ENCODE measurements at regions not wholly inside any gene's neighbourhood (a gene's known extent, or its start where the extent isn't known, plus 50 kb on each side); places are given as distances from the start of the nearest gene placed in this dataset.
A peak's percentile ranks its signal among the peaks of the same experiment; 100 is the strongest.

GRCh38 chr4:24419181-24420034 is 164.9 kb downstream of the DHX15 start:
- peak; percentile 60 to 65 (median 61) for DNase-seq (ENCODE audit: low read depth in 4 of 4, low spot score in 3 of 4)

DNA sequence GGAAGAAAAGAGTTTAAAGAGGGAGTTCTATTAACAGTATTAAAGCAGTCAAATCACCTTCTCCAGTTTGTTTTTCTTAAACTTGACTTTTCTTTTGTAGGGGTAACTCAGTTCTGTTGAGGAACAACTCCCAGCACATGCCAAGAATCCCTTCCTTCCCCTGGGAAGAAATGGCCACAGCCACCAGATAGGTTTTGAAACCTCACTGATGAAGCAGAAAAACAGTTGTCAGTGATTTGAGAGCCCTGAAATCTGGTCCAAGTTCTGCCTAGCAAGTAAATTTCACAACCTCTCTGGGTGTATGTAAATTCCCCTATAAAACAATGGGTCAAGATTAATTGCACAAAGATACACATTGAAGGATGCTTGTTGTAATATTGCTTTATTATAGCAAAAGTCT is 167.1 kb downstream of the DHX15 start:
- DNase-seq (ENCODE audit: low read depth in 4 of 4, low spot score in 3 of 4) = no peak

DNA sequence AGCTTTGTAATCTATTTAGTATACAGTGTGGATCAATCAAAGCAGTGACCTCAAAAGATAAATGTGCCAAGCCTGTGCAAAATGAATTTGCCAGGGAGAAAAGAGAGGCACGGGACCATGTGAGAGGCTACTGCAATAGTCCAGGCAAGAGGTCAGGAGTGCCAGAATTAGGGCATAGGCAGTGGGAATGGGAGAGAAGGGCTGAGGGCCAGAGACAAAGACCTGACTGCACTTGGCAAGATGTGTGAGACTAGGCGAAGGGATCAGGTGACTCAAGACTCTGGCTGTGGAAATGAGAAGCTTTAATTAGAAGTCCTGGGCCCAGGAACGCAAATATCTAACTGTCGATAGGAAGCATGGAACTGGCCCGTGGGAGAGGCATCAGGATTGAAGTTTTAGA is 168.1 kb downstream of the DHX15 start:
- no peak for DNase-seq (ENCODE audit: low read depth in 4 of 4, low spot score in 3 of 4)

DNA sequence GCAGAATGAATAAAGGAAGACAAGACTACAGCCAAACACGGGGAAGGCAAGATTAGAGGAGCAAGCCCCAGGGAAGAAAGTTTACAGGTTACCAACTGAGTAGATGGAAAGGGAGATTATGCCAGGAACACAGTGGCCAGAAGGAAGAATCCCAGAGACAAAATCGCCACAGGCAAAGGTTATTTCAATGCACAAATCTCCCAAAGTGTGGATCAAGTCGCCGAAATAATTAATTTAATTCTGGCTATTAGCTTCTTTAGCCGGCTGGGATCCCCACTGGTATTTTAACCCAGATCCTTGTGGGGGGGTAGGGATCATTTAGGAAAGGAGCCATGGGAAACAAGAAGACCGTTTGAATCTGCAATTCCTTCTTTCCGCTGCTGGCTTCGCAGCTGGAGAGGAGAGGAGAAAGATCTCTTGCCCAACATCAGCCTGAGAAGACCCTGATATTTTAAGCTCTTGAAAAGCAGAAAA is 171.0 kb downstream of the DHX15 start:
- DNase-seq (ENCODE audit: low read depth in 4 of 4, low spot score in 3 of 4) = no peak

- no peak for DNase-seq (ENCODE audit: low read depth in 4 of 4, low spot score in 3 of 4)
These were observed 172.5 kb downstream of the DHX15 start for GRCh38 chr4:24411806-24412205.

DNA sequence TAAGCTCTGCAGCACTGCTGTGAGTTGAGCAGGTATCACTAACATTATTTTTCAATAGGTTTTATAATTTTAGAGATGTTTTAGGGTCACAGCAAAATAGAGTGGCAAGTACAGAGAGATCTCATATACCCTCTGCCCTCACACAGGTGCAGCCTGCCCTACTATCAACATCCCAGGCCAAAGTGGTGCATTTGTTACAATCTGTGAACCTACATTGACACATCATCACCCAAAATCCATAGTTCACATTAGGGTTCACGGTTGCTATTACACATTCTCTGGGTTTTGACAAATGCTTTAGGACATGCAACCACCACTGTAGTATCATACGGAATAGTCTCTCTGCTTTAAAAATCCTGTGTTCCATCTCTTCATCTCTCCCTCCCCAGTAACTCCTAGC is 173.1 kb downstream of the DHX15 start:
- DNase-seq (ENCODE audit: low read depth in 4 of 4, low spot score in 3 of 4) = no peak

DNA sequence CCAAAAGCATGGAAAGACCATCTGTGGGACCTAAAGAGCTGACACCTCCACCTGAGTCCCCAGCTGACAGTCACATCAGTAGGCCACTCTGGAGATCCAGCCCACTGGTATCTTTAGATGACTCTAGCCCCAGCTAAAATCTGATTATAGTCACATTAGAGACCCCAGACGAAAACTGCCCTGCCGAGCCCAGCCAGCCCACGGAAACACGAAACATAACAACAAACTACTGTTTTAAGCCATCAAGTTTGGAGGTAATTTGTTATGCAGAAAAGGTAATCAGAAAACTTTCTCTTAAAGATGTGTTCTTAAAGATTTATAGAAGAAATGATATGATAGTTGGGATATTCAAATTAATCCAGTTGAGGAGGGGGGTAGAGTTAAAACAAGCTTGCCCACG is 175.7 kb downstream of the DHX15 start:
- no peak for DNase-seq (ENCODE audit: low read depth in 4 of 4, low spot score in 3 of 4)

GRCh38 chr4:24405926-24406325 is 178.4 kb downstream of the DHX15 start:
- DNase-seq (ENCODE audit: low read depth in 4 of 4, low spot score in 3 of 4) = no peak

- DNase-seq (ENCODE audit: low read depth in 4 of 4, low spot score in 3 of 4) = no peak
These were observed 179.0 kb downstream of the DHX15 start for GRCh38 chr4:24405341-24405740.

- DNase-seq (ENCODE audit: low read depth in 4 of 4, low spot score in 3 of 4) = no peak
These were observed 180.1 kb downstream of the DHX15 start for GRCh38 chr4:24404281-24404680.

- DNase-seq (ENCODE audit: low read depth in 4 of 4, low spot score in 3 of 4) = no peak
These were observed 181.1 kb downstream of the DHX15 start for GRCh38 chr4:24403265-24403664.

DNA sequence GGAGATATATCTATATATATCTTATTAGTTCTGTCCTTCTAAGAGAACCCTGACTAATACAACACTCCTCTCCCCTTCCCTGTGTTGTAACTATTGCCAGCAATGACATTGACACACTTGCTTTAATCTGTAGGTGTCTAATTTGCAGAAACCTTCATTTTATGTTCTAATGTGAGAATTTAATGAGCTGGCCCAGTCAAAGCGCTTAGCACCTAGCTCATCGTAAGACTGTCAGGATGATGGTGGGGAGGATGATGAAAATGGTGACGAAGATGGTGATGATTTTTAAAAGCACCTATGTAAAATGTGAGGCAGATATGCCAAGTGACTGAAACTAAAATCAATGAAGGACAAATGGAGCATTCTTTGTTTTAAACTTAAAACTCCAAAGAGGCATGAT is 183.8 kb downstream of the DHX15 start:
- no peak for DNase-seq (ENCODE audit: low read depth in 4 of 4, low spot score in 3 of 4)

DNA sequence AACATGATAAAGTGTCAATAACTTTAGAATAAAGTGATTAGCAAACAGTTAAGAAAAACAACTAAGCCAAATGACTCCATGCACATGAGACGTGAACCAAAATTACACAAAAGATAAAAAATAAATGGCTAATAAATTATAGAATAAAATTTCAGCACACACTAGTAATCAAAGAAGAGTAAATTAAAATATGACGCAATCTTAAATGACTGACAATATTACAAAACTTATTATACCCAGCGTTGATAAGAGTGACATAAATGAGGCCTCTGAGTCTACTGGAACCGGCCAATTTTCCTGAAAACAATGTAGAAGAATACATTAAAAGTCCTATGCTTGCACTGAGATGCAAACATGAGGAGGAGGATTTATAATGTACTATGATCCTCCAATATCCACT is 187.4 kb downstream of the DHX15 start:
- no peak for DNase-seq (ENCODE audit: low read depth in 4 of 4, low spot score in 3 of 4)

- no peak for DNase-seq (ENCODE audit: low read depth in 4 of 4, low spot score in 3 of 4)
These were observed 188.4 kb downstream of the DHX15 start for GRCh38 chr4:24395937-24396336.

- no peak for DNase-seq (ENCODE audit: low read depth in 4 of 4, low spot score in 3 of 4)
These were observed 190.3 kb downstream of the DHX15 start for GRCh38 chr4:24394041-24394440.

GRCh38 chr4:24392613-24393012 is 191.7 kb downstream of the DHX15 start:
- no peak for DNase-seq (ENCODE audit: low read depth in 4 of 4, low spot score in 3 of 4)

GRCh38 chr4:24382381-24382780 is 202.0 kb downstream of the DHX15 start:
- no peak for DNase-seq (ENCODE audit: low read depth in 4 of 4, low spot score in 3 of 4)

DNA sequence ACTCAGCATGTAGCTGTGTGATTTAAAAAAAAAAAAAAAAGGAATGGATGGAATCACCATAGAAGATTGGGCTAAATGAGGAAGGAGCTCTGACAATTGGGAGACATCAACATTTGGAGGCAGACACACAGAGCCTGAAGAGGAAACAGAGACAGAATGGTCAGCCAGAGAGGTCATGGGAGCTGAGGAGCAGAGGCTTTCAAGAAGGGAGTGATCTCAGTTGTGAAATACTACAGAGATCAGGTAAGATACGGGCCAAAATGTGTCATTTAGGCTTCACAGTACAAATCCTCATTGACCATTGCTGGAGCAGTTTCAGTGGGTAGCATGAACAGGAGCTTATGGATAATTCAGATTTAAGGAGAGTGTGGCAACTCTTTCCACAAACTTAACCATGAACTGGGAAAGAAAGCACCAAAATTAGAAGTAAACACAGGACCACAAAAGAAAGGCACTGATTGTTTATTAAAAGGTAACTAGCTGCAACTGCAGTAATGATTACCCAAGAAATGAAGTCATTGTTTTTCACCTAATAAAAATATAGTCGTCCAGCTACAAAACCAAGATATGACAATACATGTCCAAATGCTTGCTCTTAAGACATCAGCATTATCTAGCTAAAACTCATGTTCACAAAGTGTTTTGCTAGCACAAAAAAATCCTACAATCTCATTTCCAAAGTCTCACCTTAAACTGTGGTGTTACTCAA is 203.2 kb downstream of the DHX15 start:
- no peak for DNase-seq (ENCODE audit: low read depth in 4 of 4, low spot score in 3 of 4)

- DNase-seq (ENCODE audit: low read depth in 4 of 4, low spot score in 3 of 4) = no peak
These were observed 210.7 kb downstream of the DHX15 start for GRCh38 chr4:24373704-24374103.

GRCh38 chr4:24372881-24373280 is 211.5 kb downstream of the DHX15 start:
- no peak for DNase-seq (ENCODE audit: low read depth in 4 of 4, low spot score in 3 of 4)

- DNase-seq (ENCODE audit: low read depth in 4 of 4, low spot score in 3 of 4) = no peak
These were observed 212.0 kb downstream of the DHX15 start for GRCh38 chr4:24372341-24372740.

DNA sequence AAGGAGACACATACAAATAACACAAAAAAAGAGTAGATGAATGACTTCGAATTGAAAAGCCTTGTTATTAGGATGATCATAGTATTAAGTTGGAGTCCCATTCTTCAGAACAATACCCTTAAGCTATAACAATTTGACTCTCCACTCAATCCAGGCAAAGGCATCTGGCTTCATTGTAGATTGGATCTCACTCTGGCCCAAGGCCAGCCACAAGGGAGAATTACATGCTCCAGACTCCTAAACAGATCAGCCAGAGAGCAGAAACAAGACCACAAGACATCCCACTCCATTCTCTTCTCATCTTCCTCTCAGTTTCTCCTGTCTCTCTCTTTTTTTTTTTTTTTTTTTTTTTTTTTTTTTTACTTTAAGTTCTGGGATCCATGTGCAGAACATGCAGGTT is 213.9 kb downstream of the DHX15 start:
- DNase-seq (ENCODE audit: low read depth in 4 of 4, low spot score in 3 of 4) = no peak

Measured in right renal pelvis (tissue), 4 donors.